Neural cell (in vitro differentiated cells): ENCODE measurements at regions not wholly inside any gene's neighbourhood (a gene's known extent, or its start where the extent isn't known, plus 50 kb on each side); places are given as distances from the start of the nearest gene placed in this dataset.

Experiments
- H2AFZ ChIP-seq: fragments of 200-600, 300-800 bp; sonication (generic), shearing (Covaris generic); 2 replicates; pipeline ENCODE4 v1.6.0; 2014; ENCODE audit warnings: low read depth, mild to moderate bottlenecking, antibody characterized with exemption, low read length, moderate library complexity
- H3F3A ChIP-seq: fragments of 200-600 bp; shearing (Covaris generic); 2 replicates; pipeline ENCODE4 v1.6.1; 2016; ENCODE audit warnings: mild to moderate bottlenecking, moderate library complexity, mixed read lengths, antibody characterized with exemption, low read length; ENCODE audit not compliant: insufficient read depth, poor library complexity, severe bottlenecking
- H3K27ac ChIP-seq: fragments of 200-600, 300-800 bp; sonication (generic), shearing (Covaris generic); 2 replicates; pipeline ENCODE4 v1.5.1; 2014; ENCODE audit warnings: mild to moderate bottlenecking, low read length, moderate library complexity
- H3K27me3 ChIP-seq: fragments of 300-800, 200-600 bp; sonication (generic), shearing (Covaris generic); 2 replicates; pipeline ENCODE4 v1.6.0; 2014; ENCODE audit warnings: mild to moderate bottlenecking, low read depth, low read length, moderate library complexity; ENCODE audit not compliant: insufficient read depth
- H3K36me3 ChIP-seq: fragments of 300-800, 200-600 bp; sonication (generic), shearing (Covaris generic); 2 replicates; pipeline ENCODE4 v1.5.1; 2014; ENCODE audit warnings: mild to moderate bottlenecking, antibody characterized with exemption, low read length, moderate library complexity; ENCODE audit not compliant: insufficient read depth
- H3K4me2 ChIP-seq: fragments of 300-800, 200-600 bp; sonication (generic), shearing (Covaris generic); 2 replicates; pipeline ENCODE4 v1.6.0; 2014; ENCODE audit warnings: mild to moderate bottlenecking, low read length
- H3K4me3 ChIP-seq: fragments of 300-800, 200-600 bp; sonication (generic), shearing (Covaris generic); 2 replicates; pipeline ENCODE4 v1.5.1; 2014; ENCODE audit warnings: mild to moderate bottlenecking, low read length, moderate library complexity
- H3K79me2 ChIP-seq: fragments of 200-600 bp; shearing (Covaris generic); replicated peaks from 2 replicates; pipeline ENCODE4 v1.6.0; 2014; ENCODE audit warnings: mild to moderate bottlenecking, low read length, moderate library complexity; ENCODE audit not compliant: insufficient read depth
- H3K9ac ChIP-seq: fragments of 300-800, 200-600 bp; sonication (generic), shearing (Covaris generic); 2 replicates; pipeline ENCODE4 v1.6.1; 2016; ENCODE audit warnings: mild to moderate bottlenecking, low read length, mixed read lengths
- H3K9me2 ChIP-seq: fragments of 200-600 bp; shearing (Covaris generic); 2 replicates; pipeline ENCODE4 v1.6.1; 2016; ENCODE audit warnings: mild to moderate bottlenecking, low read length, mixed read lengths; ENCODE audit not compliant: insufficient read depth
- H3K9me3 ChIP-seq: fragments of 200-600, 300-800 bp; sonication (generic), shearing (Covaris generic); 2 replicates; pipeline ENCODE4 v1.6.1; 2016; ENCODE audit warnings: mild to moderate bottlenecking, mixed run types, low read length, moderate library complexity, mixed read lengths
- H4K20me1 ChIP-seq: fragments of 200-600 bp; shearing (Covaris generic); 2 replicates; pipeline ENCODE4 v1.6.1; 2016; ENCODE audit warnings: mild to moderate bottlenecking, mixed run types; ENCODE audit not compliant: insufficient read depth
- EP300 ChIP-seq: fragments of 450-650 bp; conservative IDR thresholded peaks from 2 replicates; pipeline ENCODE4 v1.6.1; 2014; ENCODE audit warnings: antibody characterized with exemption, mild to moderate bottlenecking, moderate library complexity; ENCODE audit not compliant: poor library complexity, severe bottlenecking
- EZH2 ChIP-seq: fragments of 200-600, 300-800 bp; shearing (Covaris generic), sonication (generic); IDR thresholded peaks from 2 replicates; pipeline ENCODE4 v1.6.1; 2014; ENCODE audit warnings: antibody characterized with exemption, low read length, borderline replicate concordance, mild to moderate bottlenecking; ENCODE audit not compliant: insufficient read depth, poor library complexity, severe bottlenecking
- MXI1 ChIP-seq: fragments of 450-650 bp; conservative IDR thresholded peaks from 2 replicates; pipeline ENCODE4 v1.6.1; 2014; ENCODE audit warnings: antibody characterized with exemption, mild to moderate bottlenecking; ENCODE audit not compliant: poor library complexity, severe bottlenecking
- POLR2AphosphoS5 ChIP-seq: IDR thresholded peaks from 2 replicates; pipeline ENCODE4 v1.6.1; 2012
- RAD21 ChIP-seq: fragments of 450-650 bp; conservative IDR thresholded peaks from 2 replicates; pipeline ENCODE4 v1.6.1; 2014; ENCODE audit warnings: antibody characterized with exemption, mild to moderate bottlenecking, moderate library complexity
- REST ChIP-seq: IDR thresholded peaks from 2 replicates; pipeline ENCODE4 v1.6.1; 2012; ENCODE audit warnings: borderline replicate concordance
- SMC3 ChIP-seq: fragments of 450-650 bp; conservative IDR thresholded peaks from 2 replicates; pipeline ENCODE4 v1.6.1; 2014; ENCODE audit warnings: antibody characterized with exemption, mild to moderate bottlenecking, moderate library complexity; ENCODE audit not compliant: poor library complexity
- TAF1 ChIP-seq: IDR thresholded peaks from 2 replicates; pipeline ENCODE4 v1.6.1; 2012; ENCODE audit warnings: low read depth
- TF ChIP-seq, protein P1 (sequence below): fragments of 450-650 bp; IDR thresholded peaks from 2 replicates; pipeline ENCODE4 v1.5.1; 2014; ENCODE audit warnings: antibody characterized with exemption, mild to moderate bottlenecking, moderate library complexity; ENCODE audit not compliant: poor library complexity, severe bottlenecking

- no peak overlapping the region for H3K27ac ChIP-seq
- no peaks in the 10 kb centered on the region for H3K27me3 ChIP-seq
- no peak overlapping the region for H3K9ac ChIP-seq
- H3K9me2 ChIP-seq, result no peaks in the 10 kb centered on the region
- H3K36me3 ChIP-seq, result no peaks in the 10 kb centered on the region
- H4K20me1 ChIP-seq, result no peaks in the 10 kb centered on the region
- TF ChIP-seq POLR2AphosphoS5, result no peak
- no peaks in the 10 kb centered on the region for H3F3A ChIP-seq
- H3K4me2 ChIP-seq, result no peak overlapping the region
- no peak overlapping the region for H2AFZ ChIP-seq
- no peaks in the 10 kb centered on the region for H3K9me3 ChIP-seq
- no peak overlapping the region for H3K4me3 ChIP-seq
- H3K79me2 ChIP-seq, result no peaks in the 10 kb centered on the region
Observed at GRCh38 chrX:27903960-27904359, 77.3 kb downstream of the DCAF8L1 start.

GRCh38 chrX:27893871-27894270, 86.1 kb downstream of the MAGEB10 start:
- TF ChIP-seq EZH2, result no peak
- no peak for TF ChIP-seq REST
- TF ChIP-seq EP300, result no peak
- no peak for TF ChIP-seq POLR2AphosphoS5
- TF ChIP-seq, protein P1, sequence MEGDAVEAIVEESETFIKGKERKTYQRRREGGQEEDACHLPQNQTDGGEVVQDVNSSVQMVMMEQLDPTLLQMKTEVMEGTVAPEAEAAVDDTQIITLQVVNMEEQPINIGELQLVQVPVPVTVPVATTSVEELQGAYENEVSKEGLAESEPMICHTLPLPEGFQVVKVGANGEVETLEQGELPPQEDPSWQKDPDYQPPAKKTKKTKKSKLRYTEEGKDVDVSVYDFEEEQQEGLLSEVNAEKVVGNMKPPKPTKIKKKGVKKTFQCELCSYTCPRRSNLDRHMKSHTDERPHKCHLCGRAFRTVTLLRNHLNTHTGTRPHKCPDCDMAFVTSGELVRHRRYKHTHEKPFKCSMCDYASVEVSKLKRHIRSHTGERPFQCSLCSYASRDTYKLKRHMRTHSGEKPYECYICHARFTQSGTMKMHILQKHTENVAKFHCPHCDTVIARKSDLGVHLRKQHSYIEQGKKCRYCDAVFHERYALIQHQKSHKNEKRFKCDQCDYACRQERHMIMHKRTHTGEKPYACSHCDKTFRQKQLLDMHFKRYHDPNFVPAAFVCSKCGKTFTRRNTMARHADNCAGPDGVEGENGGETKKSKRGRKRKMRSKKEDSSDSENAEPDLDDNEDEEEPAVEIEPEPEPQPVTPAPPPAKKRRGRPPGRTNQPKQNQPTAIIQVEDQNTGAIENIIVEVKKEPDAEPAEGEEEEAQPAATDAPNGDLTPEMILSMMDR, result no peak
- TF ChIP-seq SMC3, result no peak
- TF ChIP-seq RAD21, result no peak
- TF ChIP-seq TAF1, result no peak
- TF ChIP-seq MXI1, result no peak
- H3K79me2 ChIP-seq, result no peaks in the 10 kb centered on the region
- H2AFZ ChIP-seq, result no peak overlapping the region
- no peaks in the 10 kb centered on the region for H3K9me3 ChIP-seq
- H4K20me1 ChIP-seq, result no peaks in the 10 kb centered on the region
- no peaks in the 10 kb centered on the region for H3F3A ChIP-seq
- H3K4me3 ChIP-seq, result no peak overlapping the region
- H3K27me3 ChIP-seq, result no peaks in the 10 kb centered on the region
- H3K9me2 ChIP-seq, result no peaks in the 10 kb centered on the region
- H3K27ac ChIP-seq, result no peak overlapping the region
- no peak overlapping the region for H3K4me2 ChIP-seq
- no peak overlapping the region for H3K9ac ChIP-seq
- H3K36me3 ChIP-seq, result no peaks in the 10 kb centered on the region

DNA sequence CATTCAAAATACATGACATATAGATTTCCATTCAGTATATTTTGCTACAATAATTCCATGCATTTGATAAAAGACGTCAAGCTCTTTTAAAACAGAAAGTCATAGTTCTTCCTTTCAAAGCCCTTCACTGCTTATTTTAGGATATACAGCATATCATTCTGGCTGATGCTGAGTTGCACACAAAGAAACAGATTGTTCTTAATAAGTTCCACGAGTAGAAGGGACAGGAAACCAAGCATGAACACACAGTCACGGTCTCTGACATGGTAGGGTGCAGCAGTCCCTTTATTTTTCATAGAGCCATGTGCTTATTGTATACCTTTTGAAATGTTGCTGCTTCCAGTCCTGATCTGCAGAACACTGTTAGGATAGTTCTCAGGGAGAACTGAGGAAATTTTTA, 85.4 kb downstream of the MAGEB10 start:
- H3K27me3 ChIP-seq, result no peaks in the 10 kb centered on the region

More for the DNA sequence above, 85.4 kb downstream of the MAGEB10 start:
- Histone ChIP-seq H3K4me3 (no peak overlapping the region), H2AFZ (no peak overlapping the region), H3K9me2 (no peaks in the 10 kb centered on the region), H3K27ac (no peak overlapping the region), H3K36me3 (no peaks in the 10 kb centered on the region), H3K4me2 (no peak overlapping the region), H3K9me3 (no peaks in the 10 kb centered on the region), H3F3A (no peaks in the 10 kb centered on the region), H3K79me2 (no peaks in the 10 kb centered on the region), H3K9ac (no peak overlapping the region), H4K20me1 (no peaks in the 10 kb centered on the region)
- TF ChIP-seq MXI1 (no peak), RAD21 (no peak), TAF1 (no peak), REST (no peak), POLR2AphosphoS5 (no peak), EZH2 (no peak), EP300 (no peak)
- TF ChIP-seq, protein P1, result no peak
